HG03066 (cell line): ENCODE measurements at regions not wholly inside any gene's neighbourhood (a gene's known extent, or its start where the extent isn't known, plus 50 kb on each side); places are given as distances from the start of the nearest gene placed in this dataset.
A peak's percentile ranks its signal among the peaks of the same experiment; 100 is the strongest.
"Not testable (repeated sequence)": the region's sequence is repeated elsewhere in the genome, so short reads cannot be mapped to it uniquely, and the experiment has no call there.

ENCODE experiments used
- ATAC-seq: cut with Tn5 transposase; IDR thresholded peaks from one replicate; pipeline ENCODE4 v1.9.1; 2021; ENCODE audit warnings: low read depth; ENCODE audit not compliant: unreplicated experiment

DNA sequence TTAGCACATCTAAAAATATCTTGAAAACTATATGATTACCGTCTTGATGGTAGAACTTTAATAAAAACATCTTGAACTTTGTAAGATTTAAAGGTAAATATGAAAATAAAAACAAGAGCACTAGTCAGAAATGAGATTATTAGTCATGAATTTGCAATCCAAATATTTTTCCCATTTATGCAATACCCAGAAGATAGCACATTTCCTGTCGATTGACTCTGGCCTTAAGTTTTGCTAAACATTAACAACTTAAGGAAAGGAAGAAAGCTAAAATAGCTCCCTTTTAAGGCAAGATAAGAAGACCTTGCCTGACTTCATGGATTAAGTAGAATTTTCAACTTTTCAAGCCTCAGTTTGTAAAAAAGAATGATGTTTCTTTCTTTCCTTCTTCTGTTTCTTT is 1374.7 kb upstream of the RAG2 start:
- ATAC-seq, result no peak

GRCh38 chr11:37969336-37969735 is 1371.3 kb upstream of the RAG2 start:
- not testable (repeated sequence) for ATAC-seq

- ATAC-seq, result no peak
Observed at GRCh38 chr11:37968148-37968547, 1370.1 kb upstream of the RAG2 start.

DNA sequence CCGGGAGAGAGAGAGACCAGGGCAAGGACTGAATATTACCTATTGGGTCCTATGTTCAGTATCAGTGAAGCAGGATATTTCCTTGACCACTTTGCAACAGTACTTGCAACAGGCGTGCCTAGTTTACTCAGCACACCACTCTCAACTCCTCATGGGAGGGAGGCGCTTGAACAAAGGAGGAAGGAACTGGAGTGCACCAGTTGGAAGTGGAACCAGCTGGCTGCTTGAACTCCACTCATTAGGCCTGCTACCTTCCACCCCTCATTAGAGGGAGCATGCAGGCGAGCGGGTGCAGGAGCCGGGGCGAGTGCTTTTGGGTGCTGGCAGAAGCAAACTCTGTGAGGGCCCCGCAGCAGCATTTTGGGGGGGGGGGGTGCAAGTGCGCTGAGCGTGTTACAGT is 1369.6 kb upstream of the RAG2 start:
- no peak for ATAC-seq

- no peak for ATAC-seq
Observed at GRCh38 chr11:37963440-37963839, 1365.4 kb upstream of the RAG2 start.

DNA sequence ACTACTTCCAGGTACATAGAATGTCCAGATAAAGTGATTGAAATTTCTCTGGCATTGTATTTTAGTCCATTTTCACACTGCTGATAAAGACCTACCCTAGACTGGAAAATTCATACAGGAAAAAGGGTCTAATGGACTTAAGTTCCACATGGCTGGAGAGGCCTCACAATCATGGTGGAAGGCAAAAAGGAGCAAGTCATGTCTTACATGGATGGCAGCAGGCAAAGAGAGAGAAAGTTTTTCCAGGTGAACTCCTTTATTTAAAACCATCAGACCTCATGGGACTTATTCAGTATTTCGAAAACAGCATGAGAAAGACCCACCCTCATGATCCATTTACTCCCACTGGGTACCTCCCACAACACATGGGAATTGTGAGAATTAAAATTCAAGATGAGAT is 1359.7 kb upstream of the RAG2 start:
- ATAC-seq, result no peak

DNA sequence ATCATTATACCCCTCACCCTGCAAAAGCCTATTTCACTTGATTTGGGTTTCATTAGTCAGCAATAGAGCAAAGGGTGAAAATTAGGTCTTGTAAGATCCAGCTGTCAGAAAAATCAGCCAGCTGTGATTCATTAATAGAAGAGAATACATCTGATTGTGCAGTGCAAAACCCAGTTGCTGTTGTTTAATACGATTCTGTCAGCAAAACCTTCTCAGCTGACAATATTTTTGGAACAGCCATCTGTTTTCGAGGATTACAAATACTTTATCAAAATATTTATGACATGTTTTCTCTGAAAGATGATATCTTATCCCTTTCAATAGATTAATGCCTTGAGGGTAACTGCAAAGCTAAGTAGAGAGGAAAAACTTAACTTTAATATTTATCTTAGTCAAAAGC is 1354.0 kb upstream of the RAG2 start:
- no peak for ATAC-seq

DNA sequence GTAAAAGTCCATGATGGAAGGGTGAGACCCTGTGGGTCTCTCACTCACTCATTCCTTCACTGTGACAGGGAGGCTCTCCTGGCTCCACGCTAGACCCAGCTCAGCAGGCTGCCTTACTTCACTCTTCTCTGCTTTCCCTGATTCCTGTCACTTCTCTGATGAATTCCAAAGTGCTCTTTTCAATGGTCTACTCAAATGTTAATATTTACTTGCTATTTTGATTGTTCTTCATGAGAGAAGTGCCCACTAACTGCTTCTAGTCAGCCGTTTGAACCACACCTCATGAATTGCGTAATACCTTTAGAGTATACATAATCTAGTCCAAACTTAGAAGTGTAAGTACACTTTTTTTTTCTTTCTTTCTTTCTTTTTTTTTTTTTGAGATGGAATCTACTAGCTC is 1350.2 kb upstream of the RAG2 start:
- ATAC-seq, result no peak

GRCh38 chr11:37947821-37948220 is 1349.8 kb upstream of the RAG2 start:
- ATAC-seq, result no peak

DNA sequence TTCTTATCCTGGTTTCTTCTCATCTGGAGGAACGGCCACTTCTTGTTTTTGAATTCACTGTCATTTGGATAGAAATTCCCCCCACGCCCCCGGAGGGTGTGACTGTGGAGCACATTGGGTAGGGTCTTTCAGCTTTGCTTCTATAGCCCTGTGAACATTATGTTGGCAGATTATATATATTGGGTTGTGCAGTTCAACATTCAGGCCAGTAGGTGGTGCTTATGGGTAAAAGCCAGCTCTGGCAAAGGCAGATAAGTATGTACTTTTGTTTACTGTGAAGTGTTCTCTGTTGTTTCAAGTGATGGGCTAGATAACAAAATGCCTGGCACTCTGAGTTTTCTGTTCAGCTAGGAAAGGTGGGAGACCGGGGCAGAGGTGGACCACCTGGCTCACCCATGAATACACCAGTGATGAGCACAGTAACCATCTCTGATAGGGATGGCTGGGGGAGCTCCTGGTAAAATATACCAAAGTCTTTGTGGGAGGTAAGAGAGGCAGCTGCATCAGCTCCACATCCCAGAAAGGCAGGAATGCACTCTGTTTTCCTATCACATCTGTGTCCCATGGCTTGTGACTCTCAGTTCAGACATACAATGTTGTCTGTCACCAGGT is 1348.2 kb upstream of the RAG2 start:
- ATAC-seq, result peak; percentile 89

GRCh38 chr11:37942081-37942480 is 1344.0 kb upstream of the RAG2 start:
- no peak for ATAC-seq

- ATAC-seq, result no peak
Observed at GRCh38 chr11:37929100-37929653, 1331.1 kb upstream of the RAG2 start.

- ATAC-seq, result no peak
Observed at GRCh38 chr11:37926772-37927171, 1328.7 kb upstream of the RAG2 start.

DNA sequence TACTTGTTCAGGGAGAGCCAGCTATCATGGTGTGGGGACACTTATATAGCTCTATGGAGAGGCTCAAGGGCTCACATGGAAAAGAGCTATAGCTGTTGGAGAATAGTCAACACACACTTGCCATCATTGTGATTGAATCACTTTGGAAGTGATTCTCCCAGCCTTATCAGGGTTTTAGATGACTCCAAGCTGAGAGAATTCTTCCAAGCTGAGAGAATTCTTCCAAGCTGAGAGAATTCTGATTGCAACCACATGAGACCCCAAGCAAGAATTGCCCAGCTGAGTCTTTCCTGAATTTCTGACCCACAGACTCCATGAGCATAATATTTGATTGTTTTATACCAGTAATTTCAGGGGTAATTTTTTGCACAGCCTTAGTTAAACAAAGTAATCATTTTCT is 1318.3 kb upstream of the RAG2 start:
- ATAC-seq, result no peak

DNA sequence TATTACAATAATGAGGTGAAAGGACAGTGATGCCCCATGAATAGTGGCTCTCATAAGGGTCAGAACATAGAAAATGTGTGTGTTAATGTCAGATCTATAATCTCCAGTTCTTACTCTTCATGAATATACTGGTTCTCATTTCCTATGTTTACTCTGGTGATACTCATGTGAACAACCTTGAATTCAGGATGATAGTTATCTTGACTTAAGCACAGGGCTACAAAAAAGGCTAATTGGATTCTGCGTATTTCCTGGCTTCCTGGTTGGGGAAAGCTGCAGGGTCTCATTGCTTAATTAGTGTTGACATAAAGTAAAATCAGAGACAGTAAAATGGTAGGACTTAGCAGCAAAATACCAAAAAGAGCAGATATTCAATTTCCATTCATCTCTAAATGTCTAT is 1316.8 kb upstream of the RAG2 start:
- no peak for ATAC-seq

- no peak for ATAC-seq
Observed at GRCh38 chr11:37908219-37908548, 1310.1 kb upstream of the RAG2 start.

GRCh38 chr11:37907436-37908218 is 1309.6 kb upstream of the RAG2 start:
- ATAC-seq, result no peak

GRCh38 chr11:37905707-37906417 is 1307.8 kb upstream of the RAG2 start:
- ATAC-seq, result no peak

- no peak for ATAC-seq
Observed at GRCh38 chr11:37896016-37896415, 1298.0 kb upstream of the RAG2 start.

GRCh38 chr11:37881741-37882140 is 1283.7 kb upstream of the RAG2 start:
- no peak for ATAC-seq

GRCh38 chr11:37861671-37862070 is 1263.6 kb upstream of the RAG2 start:
- no peak for ATAC-seq
